ENCODE measurements at regions not wholly inside any gene's neighbourhood (a gene's known extent, or its start where the extent isn't known, plus 50 kb on each side); places are given as distances from the start of the nearest gene placed in this dataset.
A peak's percentile ranks its signal among the peaks of the same experiment; 100 is the strongest.

- H3K9me3 Mint-ChIP-seq, result peaks cover 16% of the 10 kb centered on the region
- H3K36me3 Mint-ChIP-seq, result no peaks in the 10 kb centered on the region
- no peak overlapping the region for H3K27ac Mint-ChIP-seq
- H3K4me1 Mint-ChIP-seq, result no peaks in the 10 kb centered on the region
- H3K4me3 Mint-ChIP-seq, result no peak overlapping the region
- no peaks in the 10 kb centered on the region for H3K27me3 Mint-ChIP-seq
- ATAC-seq, result no peak
Observed at GRCh38 chr3:127113571-127113891, 79.4 kb upstream of the PRR23E start.

GRCh38 chr3:127114337-127115070 lies 78.4 kb upstream of the PRR23E start:
- no peaks in the 10 kb centered on the region for H3K4me1 Mint-ChIP-seq
- no peak overlapping the region for H3K4me3 Mint-ChIP-seq
- no peak overlapping the region for H3K27ac Mint-ChIP-seq
- peaks cover 13% of the 10 kb centered on the region for H3K9me3 Mint-ChIP-seq
- no peaks in the 10 kb centered on the region for H3K27me3 Mint-ChIP-seq
- H3K36me3 Mint-ChIP-seq, result no peaks in the 10 kb centered on the region
- ATAC-seq, result peak; percentile 37

GRCh38 chr3:127115691-127116351 lies 77.1 kb upstream of the PRR23E start:
- peak; percentile 31 for ATAC-seq
- H3K27me3 Mint-ChIP-seq, result no peaks in the 10 kb centered on the region
- no peaks in the 10 kb centered on the region for H3K36me3 Mint-ChIP-seq
- peaks cover 10% of the 10 kb centered on the region for H3K9me3 Mint-ChIP-seq
- H3K4me3 Mint-ChIP-seq, result no peak overlapping the region
- no peak overlapping the region for H3K27ac Mint-ChIP-seq
- no peaks in the 10 kb centered on the region for H3K4me1 Mint-ChIP-seq

- H3K9me3 Mint-ChIP-seq, result peaks cover 2% of the 10 kb centered on the region
- no peak overlapping the region for H3K27ac Mint-ChIP-seq
- no peaks in the 10 kb centered on the region for H3K36me3 Mint-ChIP-seq
- no peak overlapping the region for H3K4me3 Mint-ChIP-seq
- peaks cover 12% of the 10 kb centered on the region for H3K27me3 Mint-ChIP-seq
- no peaks in the 10 kb centered on the region for H3K4me1 Mint-ChIP-seq
- no peak for ATAC-seq
Observed at GRCh38 chr3:127118366-127118765, 74.6 kb upstream of the PRR23E start.

GRCh38 chr3:127119693-127120464 lies 73.1 kb upstream of the PRR23E start:
- H3K27ac Mint-ChIP-seq, result no peak overlapping the region
- H3K36me3 Mint-ChIP-seq, result no peaks in the 10 kb centered on the region
- ATAC-seq, result no peak
- no peaks in the 10 kb centered on the region for H3K4me1 Mint-ChIP-seq
- no peak overlapping the region for H3K4me3 Mint-ChIP-seq
- H3K27me3 Mint-ChIP-seq, result peaks cover 26% of the 10 kb centered on the region
- H3K9me3 Mint-ChIP-seq, result peaks cover 2% of the 10 kb centered on the region

GRCh38 chr3:127120851-127121647 lies 71.9 kb upstream of the PRR23E start:
- no peak for ATAC-seq
- H3K4me1 Mint-ChIP-seq, result no peaks in the 10 kb centered on the region
- H3K27me3 Mint-ChIP-seq, result peaks cover 28% of the 10 kb centered on the region
- peaks cover 2% of the 10 kb centered on the region for H3K9me3 Mint-ChIP-seq
- H3K36me3 Mint-ChIP-seq, result no peaks in the 10 kb centered on the region
- H3K4me3 Mint-ChIP-seq, result no peak overlapping the region
- no peak overlapping the region for H3K27ac Mint-ChIP-seq

- H3K4me3 Mint-ChIP-seq, result no peak overlapping the region
- no peaks in the 10 kb centered on the region for H3K36me3 Mint-ChIP-seq
- peaks cover 28% of the 10 kb centered on the region for H3K27me3 Mint-ChIP-seq
- no peak for ATAC-seq
- no peaks in the 10 kb centered on the region for H3K4me1 Mint-ChIP-seq
- peaks cover 2% of the 10 kb centered on the region for H3K9me3 Mint-ChIP-seq
- H3K27ac Mint-ChIP-seq, result no peak overlapping the region
Observed at GRCh38 chr3:127121885-127122284, 71.0 kb upstream of the PRR23E start.

- no peaks in the 10 kb centered on the region for H3K36me3 Mint-ChIP-seq
- H3K27ac Mint-ChIP-seq, result no peak overlapping the region
- no peaks in the 10 kb centered on the region for H3K9me3 Mint-ChIP-seq
- no peaks in the 10 kb centered on the region for H3K4me1 Mint-ChIP-seq
- H3K27me3 Mint-ChIP-seq, result peaks cover 28% of the 10 kb centered on the region
- H3K4me3 Mint-ChIP-seq, result no peak overlapping the region
- no peak for ATAC-seq
Observed at GRCh38 chr3:127123533-127123932, 69.4 kb upstream of the PRR23E start.

- H3K27me3 Mint-ChIP-seq, result peaks cover 28% of the 10 kb centered on the region
- ATAC-seq, result no peak
- no peak overlapping the region for H3K27ac Mint-ChIP-seq
- no peak overlapping the region for H3K4me3 Mint-ChIP-seq
- H3K36me3 Mint-ChIP-seq, result no peaks in the 10 kb centered on the region
- no peaks in the 10 kb centered on the region for H3K4me1 Mint-ChIP-seq
- no peaks in the 10 kb centered on the region for H3K9me3 Mint-ChIP-seq
Observed at GRCh38 chr3:127124120-127124519, 68.8 kb upstream of the PRR23E start.

GRCh38 chr3:127131424-127132170 lies 61.3 kb upstream of the PRR23E start:
- no peak overlapping the region for H3K4me3 Mint-ChIP-seq
- no peaks in the 10 kb centered on the region for H3K9me3 Mint-ChIP-seq
- H3K27ac Mint-ChIP-seq, result no peak overlapping the region
- no peaks in the 10 kb centered on the region for H3K36me3 Mint-ChIP-seq
- no peaks in the 10 kb centered on the region for H3K4me1 Mint-ChIP-seq
- no peak for ATAC-seq
- peaks cover 60% of the 10 kb centered on the region for H3K27me3 Mint-ChIP-seq

- no peaks in the 10 kb centered on the region for H3K4me1 Mint-ChIP-seq
- H3K27me3 Mint-ChIP-seq, result peaks cover 72% of the 10 kb centered on the region
- no peak overlapping the region for H3K27ac Mint-ChIP-seq
- no peaks in the 10 kb centered on the region for H3K9me3 Mint-ChIP-seq
- H3K4me3 Mint-ChIP-seq, result no peak overlapping the region
- no peak for ATAC-seq
- H3K36me3 Mint-ChIP-seq, result no peaks in the 10 kb centered on the region
Observed at GRCh38 chr3:127132876-127133275, 60.1 kb upstream of the PRR23E start.

GRCh38 chr3:127133971-127134370 lies 59.0 kb upstream of the PRR23E start:
- no peak for ATAC-seq
- H3K36me3 Mint-ChIP-seq, result no peaks in the 10 kb centered on the region

GRCh38 chr3:127134466-127134865 lies 58.5 kb upstream of the PRR23E start:
- Mint-ChIP-seq H3K4me3 (no peak overlapping the region), H3K27me3 (peaks cover 77% of the 10 kb centered on the region), H3K9me3 (no peaks in the 10 kb centered on the region), H3K27ac (no peak overlapping the region), H3K36me3 (no peaks in the 10 kb centered on the region), H3K4me1 (no peaks in the 10 kb centered on the region)
- ATAC-seq, result no peak

More at GRCh38 chr3:127133971-127134370, 59.0 kb upstream of the PRR23E start:
- H3K4me3 Mint-ChIP-seq, result no peak overlapping the region
- no peaks in the 10 kb centered on the region for H3K4me1 Mint-ChIP-seq
- no peak overlapping the region for H3K27ac Mint-ChIP-seq
- H3K27me3 Mint-ChIP-seq, result peaks cover 75% of the 10 kb centered on the region
- H3K9me3 Mint-ChIP-seq, result no peaks in the 10 kb centered on the region

- H3K27me3 Mint-ChIP-seq, result peaks cover 81% of the 10 kb centered on the region
- H3K36me3 Mint-ChIP-seq, result no peaks in the 10 kb centered on the region
- ATAC-seq, result no peak
- H3K4me3 Mint-ChIP-seq, result no peak overlapping the region
- H3K27ac Mint-ChIP-seq, result no peak overlapping the region
- no peaks in the 10 kb centered on the region for H3K9me3 Mint-ChIP-seq
- no peaks in the 10 kb centered on the region for H3K4me1 Mint-ChIP-seq
Observed at GRCh38 chr3:127134887-127135240, 58.1 kb upstream of the PRR23E start.

All from stimulated activated memory B cell treated with anti-CD40 and anti-IgM and Interleukin-4, amounts not matched to agents 10 μg/mL and 1 μg/mL and 100 μg/mL, for 72 hours (primary cell).